ENCODE measurements at regions not wholly inside any gene's neighbourhood (a gene's known extent, or its start where the extent isn't known, plus 50 kb on each side); places are given as distances from the start of the nearest gene placed in this dataset.

- no peaks in the 10 kb centered on the region for H3K9me3 Mint-ChIP-seq
- no peaks in the 10 kb centered on the region for H3K36me3 Mint-ChIP-seq (ENCODE audit: low read depth)
- no peak overlapping the region for H3K4me3 Mint-ChIP-seq
- TF ChIP-seq, protein P1, sequence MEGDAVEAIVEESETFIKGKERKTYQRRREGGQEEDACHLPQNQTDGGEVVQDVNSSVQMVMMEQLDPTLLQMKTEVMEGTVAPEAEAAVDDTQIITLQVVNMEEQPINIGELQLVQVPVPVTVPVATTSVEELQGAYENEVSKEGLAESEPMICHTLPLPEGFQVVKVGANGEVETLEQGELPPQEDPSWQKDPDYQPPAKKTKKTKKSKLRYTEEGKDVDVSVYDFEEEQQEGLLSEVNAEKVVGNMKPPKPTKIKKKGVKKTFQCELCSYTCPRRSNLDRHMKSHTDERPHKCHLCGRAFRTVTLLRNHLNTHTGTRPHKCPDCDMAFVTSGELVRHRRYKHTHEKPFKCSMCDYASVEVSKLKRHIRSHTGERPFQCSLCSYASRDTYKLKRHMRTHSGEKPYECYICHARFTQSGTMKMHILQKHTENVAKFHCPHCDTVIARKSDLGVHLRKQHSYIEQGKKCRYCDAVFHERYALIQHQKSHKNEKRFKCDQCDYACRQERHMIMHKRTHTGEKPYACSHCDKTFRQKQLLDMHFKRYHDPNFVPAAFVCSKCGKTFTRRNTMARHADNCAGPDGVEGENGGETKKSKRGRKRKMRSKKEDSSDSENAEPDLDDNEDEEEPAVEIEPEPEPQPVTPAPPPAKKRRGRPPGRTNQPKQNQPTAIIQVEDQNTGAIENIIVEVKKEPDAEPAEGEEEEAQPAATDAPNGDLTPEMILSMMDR (IDR thresholded peaks at IDR 0.05), result no peak
- CTCF ChIA-PET, result no interaction called here
- POLR2A ChIA-PET, result no interaction called here
- intact Hi-C loops (cut with micrococcal nuclease), result no loop called here
- H3K27ac Mint-ChIP-seq, result no peak overlapping the region
- DNase-seq, result no peak
- no peak for ATAC-seq
- peaks cover 15% of the 10 kb centered on the region for H3K27me3 Mint-ChIP-seq
- peaks cover 8% of the 10 kb centered on the region for H3K4me1 Mint-ChIP-seq (ENCODE audit: low read depth)
These were observed 375.8 kb upstream of the AKR1E2 start for GRCh38 chr10:4450169-4450568.

DNA sequence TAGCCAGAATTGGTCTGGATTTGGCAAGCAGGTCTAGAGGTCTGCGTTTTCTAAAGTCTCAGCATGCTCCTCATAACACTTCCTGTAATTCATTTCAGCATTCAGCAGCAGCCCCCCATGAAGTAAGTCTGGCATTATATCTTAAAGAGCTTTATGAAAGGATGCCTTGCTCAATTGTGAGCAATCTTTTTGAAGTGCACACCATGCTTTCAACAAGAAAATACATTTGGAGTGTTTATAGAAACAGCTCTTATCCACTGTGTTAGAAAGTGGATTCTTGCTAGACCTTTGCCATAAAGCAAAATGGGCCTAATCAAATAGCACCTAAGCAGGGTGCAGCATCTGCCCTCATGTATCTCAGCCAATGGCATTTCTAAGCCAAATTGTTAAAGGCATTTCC is 378.0 kb upstream of the AKR1E2 start:
- TF ChIP-seq, protein P1 (IDR thresholded peaks at IDR 0.05), result no peak
- CTCF ChIA-PET, result no interaction called here
- POLR2A ChIA-PET, result no interaction called here
- Mint-ChIP-seq H3K27me3 (peaks cover 17% of the 10 kb centered on the region), H3K4me1 (ENCODE audit: low read depth) (peaks cover 8% of the 10 kb centered on the region), H3K4me3 (no peak overlapping the region), H3K9me3 (peaks cover 12% of the 10 kb centered on the region), H3K36me3 (ENCODE audit: low read depth) (peaks cover 6% of the 10 kb centered on the region), H3K27ac (no peak overlapping the region)
- intact Hi-C loops (cut with micrococcal nuclease), result no loop called here
- no peak for DNase-seq
- no peak for ATAC-seq

DNA sequence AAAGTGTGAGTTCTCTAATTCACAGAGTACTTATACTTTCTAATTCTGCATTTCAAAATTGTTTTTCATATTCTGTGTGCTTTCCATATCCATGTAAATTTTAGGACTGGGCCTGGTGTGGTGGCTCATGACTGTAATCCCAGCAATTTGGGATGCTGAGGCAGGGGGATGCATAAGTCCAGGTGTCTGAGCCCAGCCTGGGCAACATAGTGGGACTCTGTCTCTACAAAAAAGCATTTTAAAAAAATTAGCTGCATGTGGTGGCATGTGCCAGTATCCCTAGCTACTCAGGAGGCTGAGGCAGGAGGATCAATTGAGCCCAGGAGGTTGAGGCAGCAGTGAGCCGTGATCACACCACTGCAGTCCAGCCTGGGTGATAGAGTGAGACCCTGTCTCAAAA is 382.6 kb upstream of the AKR1E2 start:
- Mint-ChIP-seq H3K36me3 (ENCODE audit: low read depth) (peaks cover 8% of the 10 kb centered on the region), H3K27ac (no peak overlapping the region)

GRCh38 chr10:4442296-4442695 is 383.7 kb upstream of the AKR1E2 start:
- CTCF ChIA-PET, result no interaction called here
- no peaks in the 10 kb centered on the region for H3K4me1 Mint-ChIP-seq (ENCODE audit: low read depth)

More for the DNA sequence above, 382.6 kb upstream of the AKR1E2 start:
- no peak for ATAC-seq
- POLR2A ChIA-PET, result no interaction called here
- H3K4me3 Mint-ChIP-seq, result no peak overlapping the region
- TF ChIP-seq, protein P1 (IDR thresholded peaks at IDR 0.05), result no peak
- intact Hi-C loops (cut with micrococcal nuclease), result no loop called here
- H3K9me3 Mint-ChIP-seq, result peaks cover 17% of the 10 kb centered on the region
- H3K27me3 Mint-ChIP-seq, result peaks cover 8% of the 10 kb centered on the region
- CTCF ChIA-PET, result no interaction called here
- DNase-seq, result no peak
- no peaks in the 10 kb centered on the region for H3K4me1 Mint-ChIP-seq (ENCODE audit: low read depth)

GRCh38 chr10:4440260-4440659 is 385.7 kb upstream of the AKR1E2 start:
- DNase-seq (no peak), ATAC-seq (no peak)
- H3K27ac Mint-ChIP-seq, result no peak overlapping the region
- H3K4me3 Mint-ChIP-seq, result no peak overlapping the region
- TF ChIP-seq, protein P1 (IDR thresholded peaks at IDR 0.05), result no peak
- H3K36me3 Mint-ChIP-seq (ENCODE audit: low read depth), result peaks cover 8% of the 10 kb centered on the region
- CTCF ChIA-PET, result no interaction called here
- intact Hi-C loops (cut with micrococcal nuclease), result no loop called here
- peaks cover 17% of the 10 kb centered on the region for H3K9me3 Mint-ChIP-seq
- no peaks in the 10 kb centered on the region for H3K4me1 Mint-ChIP-seq (ENCODE audit: low read depth)
- POLR2A ChIA-PET, result no interaction called here
- H3K27me3 Mint-ChIP-seq, result peaks cover 5% of the 10 kb centered on the region

More at GRCh38 chr10:4442296-4442695, 383.7 kb upstream of the AKR1E2 start:
- Mint-ChIP-seq H3K27ac (no peak overlapping the region), H3K27me3 (peaks cover 8% of the 10 kb centered on the region), H3K9me3 (peaks cover 17% of the 10 kb centered on the region), H3K4me3 (no peak overlapping the region), H3K36me3 (ENCODE audit: low read depth) (peaks cover 8% of the 10 kb centered on the region)
- ATAC-seq (no peak), DNase-seq (no peak)
- POLR2A ChIA-PET, result no interaction called here
- TF ChIP-seq, protein P1 (IDR thresholded peaks at IDR 0.05), result no peak
- intact Hi-C loops (cut with micrococcal nuclease), result no loop called here
